ENCODE measurements at regions not wholly inside any gene's neighbourhood (a gene's known extent, or its start where the extent isn't known, plus 50 kb on each side); places are given as distances from the start of the nearest gene placed in this dataset.
"Not testable (repeated sequence)": the region's sequence is repeated elsewhere in the genome, so short reads cannot be mapped to it uniquely, and the experiment has no call there.

DNA sequence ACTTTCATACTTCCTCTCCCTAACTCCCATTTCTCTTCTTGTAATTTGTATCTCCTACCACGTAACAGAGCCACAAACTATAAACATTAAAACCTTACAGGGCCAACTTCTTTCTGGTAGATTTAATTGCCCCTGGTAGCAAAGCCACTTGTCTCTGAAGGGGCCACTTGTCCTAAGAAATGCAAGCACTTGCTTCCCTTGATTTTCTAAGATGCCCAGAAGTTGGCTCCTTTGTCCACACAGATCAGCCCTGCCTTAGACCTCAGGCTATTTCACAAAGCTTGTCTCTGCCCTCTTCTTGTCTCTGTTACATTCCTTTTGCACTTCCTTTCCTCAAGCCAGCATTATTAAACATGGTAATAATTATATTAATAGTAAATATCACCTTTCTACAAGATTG, 80.6 kb upstream of the CXXC4 start:
- 79% methylated on average over 1 of the region's 1 CpG for WGBS (ENCODE audit: low lambda C conversion rate, missing lambda C conversion rate)
- Histone ChIP-seq H3K36me3 (replicated peaks; ENCODE audit: insufficient read depth, low read depth) (no peaks in the 10 kb centered on the region), H3K9me2 (replicated peaks; ENCODE audit: insufficient read depth) (no peaks in the 10 kb centered on the region), H4K20me1 (ENCODE audit: insufficient read depth, poor library complexity, severe bottlenecking) (no peaks in the 10 kb centered on the region), H3K9me3 (ENCODE audit: low read depth) (no peaks in the 10 kb centered on the region), H3K27me3 (no peaks in the 10 kb centered on the region), H3K4me3 (no peak overlapping the region), H2AFZ (no peak overlapping the region), H3K27ac (no peak overlapping the region), H3K4me2 (no peak overlapping the region), H3K4me1 (ENCODE audit: insufficient read depth) (no peaks in the 10 kb centered on the region), H3K79me2 (no peaks in the 10 kb centered on the region)
- no peak for TF ChIP-seq EZH2 (IDR thresholded peaks at IDR 0.05; ENCODE audit: borderline replicate concordance)
- no peak for TF ChIP-seq EZH2phosphoT487 (IDR thresholded peaks at IDR 0.05; ENCODE audit: low read depth, severe bottlenecking, unreplicated experiment)
- TF ChIP-seq, protein P1, sequence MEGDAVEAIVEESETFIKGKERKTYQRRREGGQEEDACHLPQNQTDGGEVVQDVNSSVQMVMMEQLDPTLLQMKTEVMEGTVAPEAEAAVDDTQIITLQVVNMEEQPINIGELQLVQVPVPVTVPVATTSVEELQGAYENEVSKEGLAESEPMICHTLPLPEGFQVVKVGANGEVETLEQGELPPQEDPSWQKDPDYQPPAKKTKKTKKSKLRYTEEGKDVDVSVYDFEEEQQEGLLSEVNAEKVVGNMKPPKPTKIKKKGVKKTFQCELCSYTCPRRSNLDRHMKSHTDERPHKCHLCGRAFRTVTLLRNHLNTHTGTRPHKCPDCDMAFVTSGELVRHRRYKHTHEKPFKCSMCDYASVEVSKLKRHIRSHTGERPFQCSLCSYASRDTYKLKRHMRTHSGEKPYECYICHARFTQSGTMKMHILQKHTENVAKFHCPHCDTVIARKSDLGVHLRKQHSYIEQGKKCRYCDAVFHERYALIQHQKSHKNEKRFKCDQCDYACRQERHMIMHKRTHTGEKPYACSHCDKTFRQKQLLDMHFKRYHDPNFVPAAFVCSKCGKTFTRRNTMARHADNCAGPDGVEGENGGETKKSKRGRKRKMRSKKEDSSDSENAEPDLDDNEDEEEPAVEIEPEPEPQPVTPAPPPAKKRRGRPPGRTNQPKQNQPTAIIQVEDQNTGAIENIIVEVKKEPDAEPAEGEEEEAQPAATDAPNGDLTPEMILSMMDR (IDR thresholded peaks at IDR 0.05; ENCODE audit: poor library complexity), result no peak
- DNase-seq (ENCODE audit: low spot score), result no peak

DNA sequence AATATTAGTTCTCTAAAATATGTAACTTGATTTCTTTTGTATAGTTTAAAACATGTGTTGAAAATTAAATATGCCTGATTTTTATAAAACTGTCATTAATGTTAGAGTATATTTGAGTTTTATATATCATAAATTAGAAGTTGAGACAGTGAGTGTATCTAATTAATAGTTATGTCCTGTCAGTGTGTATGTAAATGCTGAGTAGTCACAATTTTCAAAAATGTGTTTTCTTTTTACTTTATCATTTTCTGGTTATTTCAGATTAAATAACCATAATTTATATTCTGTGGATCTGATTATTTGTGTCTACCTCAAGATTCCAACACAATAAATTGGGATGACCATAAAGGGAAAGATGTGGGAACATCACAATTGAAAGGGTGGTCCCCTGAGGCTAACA, 82.7 kb upstream of the CXXC4 start:
- no peaks in the 10 kb centered on the region for H3K9me2 ChIP-seq (replicated peaks; ENCODE audit: insufficient read depth)
- no peak overlapping the region for H3K4me3 ChIP-seq
- H4K20me1 ChIP-seq (ENCODE audit: insufficient read depth, poor library complexity, severe bottlenecking), result no peaks in the 10 kb centered on the region
- H3K79me2 ChIP-seq, result no peaks in the 10 kb centered on the region
- H3K4me1 ChIP-seq (ENCODE audit: insufficient read depth), result no peaks in the 10 kb centered on the region
- no peaks in the 10 kb centered on the region for H3K9me3 ChIP-seq (ENCODE audit: low read depth)
- no peak overlapping the region for H2AFZ ChIP-seq
- H3K4me2 ChIP-seq, result no peak overlapping the region
- DNase-seq (ENCODE audit: low spot score), result no peak
- no peak overlapping the region for H3K27ac ChIP-seq
- no peaks in the 10 kb centered on the region for H3K27me3 ChIP-seq
- no peaks in the 10 kb centered on the region for H3K36me3 ChIP-seq (replicated peaks; ENCODE audit: insufficient read depth, low read depth)
- TF ChIP-seq EZH2phosphoT487 (IDR thresholded peaks at IDR 0.05; ENCODE audit: low read depth, severe bottlenecking, unreplicated experiment) (no peak), EZH2 (IDR thresholded peaks at IDR 0.05; ENCODE audit: borderline replicate concordance) (no peak)
- TF ChIP-seq, protein P1 (IDR thresholded peaks at IDR 0.05; ENCODE audit: poor library complexity), result no peak

DNA sequence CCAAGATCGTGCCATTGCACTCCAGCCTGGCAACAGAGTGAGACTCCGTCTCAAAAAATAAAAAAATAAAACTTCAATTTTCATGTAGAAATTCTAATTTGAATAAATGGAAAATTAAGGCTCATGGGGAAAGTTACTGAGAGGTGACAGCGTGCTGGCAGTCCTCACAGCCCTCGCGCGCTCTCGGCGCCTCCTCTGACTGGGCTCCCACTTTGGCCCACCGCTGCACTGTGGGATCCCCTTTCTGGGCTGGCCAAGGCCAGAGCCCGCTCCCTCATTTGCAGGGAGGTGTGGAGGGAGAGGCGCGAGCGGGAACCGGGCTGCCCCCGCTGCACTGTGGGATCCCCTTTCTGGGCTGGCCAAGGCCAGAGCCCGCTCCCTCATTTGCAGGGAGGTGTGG, 86.8 kb upstream of the CXXC4 start:
- H3K9me2 ChIP-seq (replicated peaks; ENCODE audit: insufficient read depth); H3K79me2 ChIP-seq; DNase-seq (ENCODE audit: low spot score); H3K36me3 ChIP-seq (replicated peaks; ENCODE audit: insufficient read depth, low read depth); H3K4me2 ChIP-seq; H4K20me1 ChIP-seq (ENCODE audit: insufficient read depth, poor library complexity, severe bottlenecking); H3K27me3 ChIP-seq; H3K27ac ChIP-seq; H3K4me1 ChIP-seq (ENCODE audit: insufficient read depth); H2AFZ ChIP-seq; H3K4me3 ChIP-seq; H3K9me3 ChIP-seq (ENCODE audit: low read depth): not testable (repeated sequence)
- WGBS (ENCODE audit: low lambda C conversion rate, missing lambda C conversion rate), result 98% methylated on average over 10 of the region's 16 CpGs

DNA sequence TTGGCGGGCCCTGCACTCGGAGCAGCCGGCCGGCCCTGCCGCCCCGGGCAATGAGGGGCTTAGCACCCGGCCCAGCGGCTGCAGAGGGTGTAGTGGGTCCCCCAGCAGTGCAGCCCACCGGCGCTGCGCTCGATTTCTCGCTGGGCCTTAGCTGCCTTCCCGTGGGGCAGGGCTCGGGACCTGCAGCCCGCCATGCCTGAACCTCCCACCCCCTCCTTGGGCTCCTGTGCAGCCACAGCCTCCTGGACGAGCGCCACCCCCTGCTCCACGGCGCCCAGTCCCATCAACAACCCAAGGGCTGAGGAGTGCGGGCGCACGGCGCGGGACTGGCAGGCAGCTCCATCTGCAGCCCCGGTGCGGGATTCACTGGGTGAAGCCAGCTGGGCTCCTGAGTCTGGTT, 87.4 kb upstream of the CXXC4 start:
- not testable (repeated sequence) for H3K4me3 ChIP-seq; DNase-seq (ENCODE audit: low spot score); H2AFZ ChIP-seq; H3K79me2 ChIP-seq; H3K9me3 ChIP-seq (ENCODE audit: low read depth); H3K27ac ChIP-seq; H3K36me3 ChIP-seq (replicated peaks; ENCODE audit: insufficient read depth, low read depth); H3K4me2 ChIP-seq; H3K27me3 ChIP-seq; H4K20me1 ChIP-seq (ENCODE audit: insufficient read depth, poor library complexity, severe bottlenecking); H3K9me2 ChIP-seq (replicated peaks; ENCODE audit: insufficient read depth); H3K4me1 ChIP-seq (ENCODE audit: insufficient read depth)
- 95% methylated on average over 17 of the region's 27 CpGs for WGBS (ENCODE audit: low lambda C conversion rate, missing lambda C conversion rate)
